ENCODE measurements at regions not wholly inside any gene's neighbourhood (a gene's known extent, or its start where the extent isn't known, plus 50 kb on each side); places are given as distances from the start of the nearest gene placed in this dataset.

GRCh38 chr5:171709930-171710329 is 75.7 kb upstream of the SMIM23 start:
- Histone ChIP-seq H3K4me1 (ENCODE audit: insufficient read depth, low read length, poor library complexity, severe bottlenecking) (no peaks in the 10 kb centered on the region), H3K79me2 (ENCODE audit: insufficient read depth, low read depth, low read length) (no peaks in the 10 kb centered on the region), H3K27ac (ENCODE audit: low read depth, low read length, poor library complexity, severe bottlenecking) (no peak overlapping the region), H3K9me2 (ENCODE audit: insufficient read depth, low read length) (no peaks in the 10 kb centered on the region), H3K36me3 (ENCODE audit: insufficient read depth, low read length) (no peaks in the 10 kb centered on the region), H3K4me3 (ENCODE audit: low read depth, low read length, poor library complexity, severe bottlenecking) (no peak overlapping the region), H3K9me3 (ENCODE audit: low read length) (no peaks in the 10 kb centered on the region), H4K20me1 (ENCODE audit: insufficient read depth, low read length) (no peaks in the 10 kb centered on the region), H2AFZ (ENCODE audit: low read length) (no peak overlapping the region), H3K4me2 (ENCODE audit: low read length) (no peak overlapping the region)
- no peak for DNase-seq (ENCODE audit: low spot score)
- POLR2A ChIA-PET, result no interaction called here
- intact Hi-C loops (cut with micrococcal nuclease; ENCODE audit: unreplicated experiment), result no loop called here
- no peak for TF ChIP-seq EZH2phosphoT487 (IDR thresholded peaks at IDR 0.05; ENCODE audit: borderline replicate concordance, low read depth, low read length)
- TF ChIP-seq CTCF (conservative IDR thresholded peaks at IDR 0.05; ENCODE audit: low read length), result no peak
- no TSS peak for BruUV-seq (replicated peaks)
- CTCF ChIA-PET (ENCODE audit: unreplicated experiment), result no interaction called here

GRCh38 chr5:171710451-171711024 is 75.1 kb upstream of the SMIM23 start:
- ChIA-PET CTCF (ENCODE audit: unreplicated experiment) (no interaction called here), POLR2A (no interaction called here)
- Histone ChIP-seq H3K9me3 (ENCODE audit: low read length) (no peaks in the 10 kb centered on the region), H3K79me2 (ENCODE audit: insufficient read depth, low read depth, low read length) (no peaks in the 10 kb centered on the region), H3K4me2 (ENCODE audit: low read length) (no peak overlapping the region), H3K4me3 (ENCODE audit: low read depth, low read length, poor library complexity, severe bottlenecking) (no peak overlapping the region), H4K20me1 (ENCODE audit: insufficient read depth, low read length) (no peaks in the 10 kb centered on the region), H2AFZ (ENCODE audit: low read length) (no peak overlapping the region), H3K9me2 (ENCODE audit: insufficient read depth, low read length) (no peaks in the 10 kb centered on the region), H3K4me1 (ENCODE audit: insufficient read depth, low read length, poor library complexity, severe bottlenecking) (no peaks in the 10 kb centered on the region), H3K27ac (ENCODE audit: low read depth, low read length, poor library complexity, severe bottlenecking) (no peak overlapping the region), H3K36me3 (ENCODE audit: insufficient read depth, low read length) (no peaks in the 10 kb centered on the region)
- DNase-seq (ENCODE audit: low spot score), result no peak
- no TSS peak for BruUV-seq (replicated peaks)
- no peak for TF ChIP-seq CTCF (conservative IDR thresholded peaks at IDR 0.05; ENCODE audit: low read length)
- no peak for TF ChIP-seq EZH2phosphoT487 (IDR thresholded peaks at IDR 0.05; ENCODE audit: borderline replicate concordance, low read depth, low read length)
- intact Hi-C loops (cut with micrococcal nuclease; ENCODE audit: unreplicated experiment), result no loop called here

- no peak overlapping the region for H2AFZ ChIP-seq (ENCODE audit: low read length)
- no peak overlapping the region for H3K4me2 ChIP-seq (ENCODE audit: low read length)
- no peak for DNase-seq (ENCODE audit: low spot score)
- no peaks in the 10 kb centered on the region for H3K4me1 ChIP-seq (ENCODE audit: insufficient read depth, low read length, poor library complexity, severe bottlenecking)
- CTCF ChIA-PET (ENCODE audit: unreplicated experiment), result no interaction called here
- no peaks in the 10 kb centered on the region for H3K36me3 ChIP-seq (ENCODE audit: insufficient read depth, low read length)
- H3K4me3 ChIP-seq (ENCODE audit: low read depth, low read length, poor library complexity, severe bottlenecking), result no peak overlapping the region
- intact Hi-C loops (cut with micrococcal nuclease; ENCODE audit: unreplicated experiment), result no loop called here
- no TSS peak for BruUV-seq (replicated peaks)
- H4K20me1 ChIP-seq (ENCODE audit: insufficient read depth, low read length), result no peaks in the 10 kb centered on the region
- TF ChIP-seq CTCF (conservative IDR thresholded peaks at IDR 0.05; ENCODE audit: low read length) (no peak), EZH2phosphoT487 (IDR thresholded peaks at IDR 0.05; ENCODE audit: borderline replicate concordance, low read depth, low read length) (no peak)
- no peaks in the 10 kb centered on the region for H3K79me2 ChIP-seq (ENCODE audit: insufficient read depth, low read depth, low read length)
- POLR2A ChIA-PET, result interaction anchor here (0.6 kb wide), 1 partner anchor 1560 kb away, joined by 3 read pairs; no protein-coding TSS in a partner anchor
- no peaks in the 10 kb centered on the region for H3K9me2 ChIP-seq (ENCODE audit: insufficient read depth, low read length)
- no peak overlapping the region for H3K27ac ChIP-seq (ENCODE audit: low read depth, low read length, poor library complexity, severe bottlenecking)
- H3K9me3 ChIP-seq (ENCODE audit: low read length), result no peaks in the 10 kb centered on the region
These were observed 74.0 kb upstream of the SMIM23 start for GRCh38 chr5:171711571-171711970.

All from OCI-LY7 (cell line).